B cell (primary cell): ENCODE measurements at regions not wholly inside any gene's neighbourhood (a gene's known extent, or its start where the extent isn't known, plus 50 kb on each side); places are given as distances from the start of the nearest gene placed in this dataset.

Experiments
- ATAC-seq: fragments of 200-7000 bp; cut with Tn5 transposase; one replicate; pipeline ENCODE4 v1.10.0; 2021; ENCODE audit warnings: low read depth, mild to moderate bottlenecking, moderate number of reproducible peaks, moderate library complexity
- CTCF ChIA-PET: fragments of 350-600 bp; sonication (Branson Sonifier 250); formaldehyde crosslinking; loops from one replicate; lab custom pipeline; 2021; ENCODE audit warnings: antibody characterized with exemption, inconsistent platforms; lab: Charles Lee
- POLR2A ChIA-PET: fragments of 350-600 bp; sonication (Branson Sonifier 250); formaldehyde crosslinking; loops from one replicate; lab custom pipeline; 2021; ENCODE audit warnings: antibody characterized with exemption; lab: Charles Lee
- DNase-seq: peaks from one replicate; pipeline ENCODE4 v3.0.0; 2013
- H2AFZ ChIP-seq: 2 replicates; pipeline ENCODE4 v1.6.1; 2012; ENCODE audit warnings: mild to moderate bottlenecking, low read depth, low read length; ENCODE audit not compliant: insufficient read depth, poor library complexity, severe bottlenecking
- H3K27ac ChIP-seq, 2 donors: 1 replicate in 1 of 2; 2 replicates in 1 of 2; pipeline ENCODE4 v1.5.1; 2012 to 2013; ENCODE audit warnings: low read length in 2 of 2, mild to moderate bottlenecking in 2 of 2, moderate library complexity in 1 of 2
- H3K27me3 ChIP-seq, 4 experiments: fragments of 200-600 bp in 1 of 4; sonication (generic) in 1 of 4; replicated peaks in 1 of 4; 1 replicate in 2 of 4; 2 replicates in 2 of 4; pipeline versions ENCODE4 v1.6.1 to v1.7.0; 2013 to 2016; ENCODE audit warnings: low read length in 3 of 4, mild to moderate bottlenecking in 2 of 4, mixed read lengths in 1 of 4, moderate library complexity in 1 of 4; ENCODE audit not compliant: insufficient read depth in 4 of 4, control insufficient read depth in 3 of 4; ENCODE audit errors: control extremely low read depth in 1 of 4
- H3K36me3 ChIP-seq, 2 experiments: replicated peaks in 1 of 2; 1 replicate in 1 of 2; 2 replicates in 1 of 2; pipeline versions ENCODE4 v1.6.1 to v1.7.1; 2013; ENCODE audit warnings: low read length in 1 of 2; ENCODE audit not compliant: insufficient read depth in 2 of 2, control insufficient read depth in 1 of 2; ENCODE audit errors: control extremely low read depth in 1 of 2, extremely low read depth in 1 of 2
- H3K4me1 ChIP-seq, 2 donors: fragments of 200-600 bp in 1 of 2; sonication (generic) in 1 of 2; 1 replicate in 1 of 2; 2 replicates in 1 of 2; pipeline versions ENCODE4 v1.5.1 to v1.6.1; 2013 to 2017; ENCODE audit warnings: low read length in 2 of 2; ENCODE audit not compliant: control insufficient read depth in 2 of 2, insufficient read depth in 2 of 2
- H3K4me2 ChIP-seq: replicated peaks from 2 replicates; pipeline ENCODE3; 2012; ENCODE audit warnings: mild to moderate bottlenecking, low read depth, low read length; ENCODE audit not compliant: poor library complexity, severe bottlenecking
- H3K4me3 ChIP-seq, 5 experiments: fragments of 200-600 bp in 1 of 5; sonication (generic) in 1 of 5; 1 replicate in 3 of 5; 2 replicates in 2 of 5; pipeline versions ENCODE4 v1.5.1 to v1.7.0; 2011 to 2016; ENCODE audit warnings: low read length in 4 of 5, mild to moderate bottlenecking in 4 of 5, low read depth in 2 of 5, control low read depth in 1 of 5, moderate library complexity in 1 of 5; ENCODE audit not compliant: insufficient read depth in 1 of 5; ENCODE audit errors: control extremely low read depth in 1 of 5, extremely low read depth in 1 of 5
- H3K79me2 ChIP-seq: fragments of 200-600 bp; sonication (generic); one replicate; pipeline ENCODE4 v1.6.0; 2016; ENCODE audit warnings: low read length; ENCODE audit not compliant: control insufficient read depth, insufficient read depth
- H3K9ac ChIP-seq: fragments of 200-600 bp; sonication (generic); 2 replicates; pipeline ENCODE4 v1.6.1; 2017; ENCODE audit warnings: mild to moderate bottlenecking, low read length, moderate library complexity
- H3K9me3 ChIP-seq, 3 donors: one replicate each; pipeline versions ENCODE4 v1.6.1 to v1.7.1; 2013; ENCODE audit warnings: low read length in 2 of 3; ENCODE audit not compliant: control insufficient read depth in 2 of 3, insufficient read depth in 1 of 3; ENCODE audit errors: control extremely low read depth in 1 of 3
- H4K20me1 ChIP-seq: 2 replicates; pipeline ENCODE4 v1.6.0; 2012; ENCODE audit warnings: mild to moderate bottlenecking, low read length; ENCODE audit not compliant: insufficient read depth, control insufficient read depth, poor library complexity, severe bottlenecking
- H3K27ac Mint-ChIP-seq: one replicate; pipeline ENCODE4 v1.8.0; 2021; ENCODE audit warnings: mixed read lengths
- H3K27me3 Mint-ChIP-seq: one replicate; pipeline ENCODE4 v1.8.0; 2021; ENCODE audit warnings: mixed read lengths
- H3K4me1 Mint-ChIP-seq: one replicate; pipeline ENCODE4 v1.8.0; 2021; ENCODE audit warnings: mixed read lengths
- H3K4me3 Mint-ChIP-seq: one replicate; pipeline ENCODE4 v1.8.0; 2021; ENCODE audit warnings: mixed read lengths
- H3K9me3 Mint-ChIP-seq: one replicate; pipeline ENCODE4 v1.8.0; 2022; ENCODE audit warnings: mixed read lengths; ENCODE audit not compliant: insufficient read depth
- EZH2 ChIP-seq: IDR thresholded peaks from 2 replicates; pipeline ENCODE4 v1.6.1; 2012; ENCODE audit warnings: borderline replicate concordance, low read depth, mild to moderate bottlenecking, moderate library complexity, low read length; ENCODE audit not compliant: insufficient read depth, poor library complexity, severe bottlenecking
- WGBS: methylation state at CpG from one replicate; pipeline ENCODE4 v1.1.5; 2013; ENCODE audit warnings: missing lambda C conversion rate; ENCODE audit not compliant: insufficient coverage; 5-methylcytosine and 5-hydroxymethylcytosine counted together
- intact Hi-C: fragments of 100-400 bp; cut with micrococcal nuclease; formaldehyde crosslinking; loops from one replicate; pipeline ENCODE4 v1.10.0; 2022
- TF ChIP-seq, protein P1 (sequence below): fragments of 200-600 bp; IDR thresholded peaks from one replicate; pipeline ENCODE4 v1.8.0; 2022; ENCODE audit warnings: antibody characterized with exemption, mild to moderate bottlenecking

- DNase-seq (no peak), ATAC-seq (no peak)
- no peaks in the 10 kb centered on the region for H3K9me3 ChIP-seq
- H4K20me1 ChIP-seq = no peaks in the 10 kb centered on the region
- TF ChIP-seq EZH2 = no peak
- TF ChIP-seq, protein P1, sequence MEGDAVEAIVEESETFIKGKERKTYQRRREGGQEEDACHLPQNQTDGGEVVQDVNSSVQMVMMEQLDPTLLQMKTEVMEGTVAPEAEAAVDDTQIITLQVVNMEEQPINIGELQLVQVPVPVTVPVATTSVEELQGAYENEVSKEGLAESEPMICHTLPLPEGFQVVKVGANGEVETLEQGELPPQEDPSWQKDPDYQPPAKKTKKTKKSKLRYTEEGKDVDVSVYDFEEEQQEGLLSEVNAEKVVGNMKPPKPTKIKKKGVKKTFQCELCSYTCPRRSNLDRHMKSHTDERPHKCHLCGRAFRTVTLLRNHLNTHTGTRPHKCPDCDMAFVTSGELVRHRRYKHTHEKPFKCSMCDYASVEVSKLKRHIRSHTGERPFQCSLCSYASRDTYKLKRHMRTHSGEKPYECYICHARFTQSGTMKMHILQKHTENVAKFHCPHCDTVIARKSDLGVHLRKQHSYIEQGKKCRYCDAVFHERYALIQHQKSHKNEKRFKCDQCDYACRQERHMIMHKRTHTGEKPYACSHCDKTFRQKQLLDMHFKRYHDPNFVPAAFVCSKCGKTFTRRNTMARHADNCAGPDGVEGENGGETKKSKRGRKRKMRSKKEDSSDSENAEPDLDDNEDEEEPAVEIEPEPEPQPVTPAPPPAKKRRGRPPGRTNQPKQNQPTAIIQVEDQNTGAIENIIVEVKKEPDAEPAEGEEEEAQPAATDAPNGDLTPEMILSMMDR = no peak
- no peaks in the 10 kb centered on the region for H3K27me3 ChIP-seq
- Mint-ChIP-seq H3K9me3 (no peaks in the 10 kb centered on the region), H3K27me3 (no peaks in the 10 kb centered on the region), H3K27ac (no peak overlapping the region), H3K4me1 (peaks cover 8% of the 10 kb centered on the region), H3K4me3 (no peak overlapping the region)
- no peaks in the 10 kb centered on the region for H3K79me2 ChIP-seq
- H3K9ac ChIP-seq = no peak overlapping the region
- no peak overlapping the region for H3K4me2 ChIP-seq
- ChIA-PET POLR2A (no interaction called here), CTCF (no interaction called here)
- no peak overlapping the region for H2AFZ ChIP-seq
- no CpG with 5 or more reads among the region's 2 CpGs for WGBS
- H3K4me1 ChIP-seq = peaks cover 8 to 9% of the 10 kb centered on the region in 2 donors
- H3K27ac ChIP-seq = no peak overlapping the region
- intact Hi-C loops = no loop called here
- no peaks in the 10 kb centered on the region for H3K36me3 ChIP-seq
- H3K4me3 ChIP-seq = no peak overlapping the region
These were observed 131.0 kb upstream of the DMAC1 start for GRCh38 chr9:7930613-7931012.

GRCh38 chr9:7921545-7922197 is 122.1 kb upstream of the DMAC1 start:
- no peaks in the 10 kb centered on the region for H4K20me1 ChIP-seq
- TF ChIP-seq, protein P1 = no peak
- TF ChIP-seq EZH2 = no peak
- no CpG with 5 or more reads among the region's 6 CpGs for WGBS
- ATAC-seq (no peak), DNase-seq (peak; percentile 9)
- Mint-ChIP-seq H3K4me1 (peaks cover 26% of the 10 kb centered on the region), H3K4me3 (peak overlapping the region; percentile 27), H3K27me3 (no peaks in the 10 kb centered on the region), H3K27ac (peak overlapping the region; percentile 21), H3K9me3 (no peaks in the 10 kb centered on the region)
- no peaks in the 10 kb centered on the region for H3K79me2 ChIP-seq
- H3K4me2 ChIP-seq = peak overlapping the region; percentile 54
- no peaks in the 10 kb centered on the region for H3K27me3 ChIP-seq
- H3K27ac ChIP-seq = peak overlapping the region in 1 of 2 donors; percentile 50
- H3K4me1 ChIP-seq = peaks cover 12 to 15% of the 10 kb centered on the region in 2 donors
- H3K36me3 ChIP-seq = no peaks in the 10 kb centered on the region
- POLR2A ChIA-PET = no interaction called here
- no peaks in the 10 kb centered on the region for H3K9me3 ChIP-seq
- intact Hi-C loops = no loop called here
- peak overlapping the region; percentile 47 for H2AFZ ChIP-seq
- H3K4me3 ChIP-seq = peak overlapping the region in 1 of 5 experiments; percentile 7
- peak overlapping the region; percentile 40 for H3K9ac ChIP-seq
- CTCF ChIA-PET = no interaction called here
